Tibial nerve (tissue), 3 donors: ENCODE measurements at regions not wholly inside any gene's neighbourhood (a gene's known extent, or its start where the extent isn't known, plus 50 kb on each side); places are given as distances from the start of the nearest gene placed in this dataset.

ENCODE experiments used
- CTCF ChIP-seq, 5 experiments: fragments of 200-600 bp in 3 of 5; fragments of 450-650 bp in 2 of 5; sonication (generic) in 3 of 5; IDR thresholded peaks; one replicate each; pipeline ENCODE4 v1.5.1; 2016 to 2019; ENCODE audit warnings: antibody characterized with exemption in 5 of 5, mild to moderate bottlenecking in 3 of 5, moderate library complexity in 2 of 5
- POLR2A ChIP-seq, 2 donors: fragments of 450-650 bp; IDR thresholded peaks; one replicate each; pipeline ENCODE4 v1.6.1; 2017; ENCODE audit warnings: antibody characterized with exemption in 2 of 2, mild to moderate bottlenecking in 2 of 2, moderate library complexity in 2 of 2

GRCh38 chr3:137820366-137820765 is 56.3 kb downstream of the SOX14 start:
- TF ChIP-seq CTCF (IDR thresholded peaks at IDR 0.05) (no peak), POLR2A (IDR thresholded peaks at IDR 0.05) (no peak)
